Ovary (tissue), 3 donors: ENCODE measurements at regions not wholly inside any gene's neighbourhood (a gene's known extent, or its start where the extent isn't known, plus 50 kb on each side); places are given as distances from the start of the nearest gene placed in this dataset.

ENCODE experiments used
- CTCF ChIP-seq, 3 donors: fragments of 450-650 bp in 2 of 3; fragments of 200-600 bp in 1 of 3; IDR thresholded peaks; one replicate each; pipeline versions ENCODE4 v1.5.1 to v1.8.0; 2016 to 2022; ENCODE audit warnings: antibody characterized with exemption in 3 of 3, mild to moderate bottlenecking in 1 of 3
- EP300 ChIP-seq: sonication (generic); formaldehyde crosslinking; IDR thresholded peaks from one replicate; pipeline ENCODE4 v1.6.1; 2017; ENCODE audit warnings: antibody characterized with exemption
- POLR2A ChIP-seq: fragments of 450-650 bp; IDR thresholded peaks from one replicate; pipeline ENCODE4 v1.6.1; 2017; ENCODE audit warnings: antibody characterized with exemption, mild to moderate bottlenecking, moderate library complexity
- donor health status: DM: no; HTN: no; CAD: no.

DNA sequence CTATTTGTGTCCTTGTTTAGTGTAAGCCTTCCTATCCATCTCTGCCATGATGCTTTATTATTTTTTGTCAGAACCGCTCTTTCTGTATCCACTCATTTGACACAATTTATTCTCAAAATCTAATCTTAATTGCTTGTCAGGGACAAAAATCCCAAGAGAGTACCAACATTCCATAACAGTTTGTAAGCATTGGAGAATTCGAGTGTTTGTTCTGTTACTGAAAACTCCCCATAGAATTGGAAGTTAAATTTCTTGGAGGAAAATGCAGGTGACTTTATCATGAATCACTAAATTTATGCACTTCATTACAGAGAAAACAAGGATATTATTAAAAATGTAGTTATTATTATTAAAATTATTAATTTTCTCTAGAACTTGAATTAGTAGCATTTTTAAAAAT is 1986.1 kb downstream of the ARAP2 start:
- TF ChIP-seq CTCF (IDR thresholded peaks at IDR 0.05) (no peak), POLR2A (no peak), EP300 (no peak)
